GM12891 (cell line): ENCODE measurements at regions not wholly inside any gene's neighbourhood (a gene's known extent, or its start where the extent isn't known, plus 50 kb on each side); places are given as distances from the start of the nearest gene placed in this dataset.

Source experiments
- POLR2A ChIP-seq: IDR thresholded peaks from 2 replicates; pipeline ENCODE4 v1.6.1; 2011; ENCODE audit warnings: low read depth, low read length, control low read depth
- POLR2AphosphoS5 ChIP-seq: IDR thresholded peaks from 2 replicates; pipeline ENCODE4 v1.6.1; 2011; ENCODE audit warnings: low read depth, low read length, control low read depth
- SPI1 ChIP-seq: IDR thresholded peaks from 2 replicates; pipeline ENCODE4 v1.6.1; 2011; ENCODE audit warnings: low read depth, low read length, control low read depth
- TAF1 ChIP-seq: IDR thresholded peaks from 2 replicates; pipeline ENCODE4 v1.6.1; 2011; ENCODE audit warnings: low read depth, low read length, control low read depth

DNA sequence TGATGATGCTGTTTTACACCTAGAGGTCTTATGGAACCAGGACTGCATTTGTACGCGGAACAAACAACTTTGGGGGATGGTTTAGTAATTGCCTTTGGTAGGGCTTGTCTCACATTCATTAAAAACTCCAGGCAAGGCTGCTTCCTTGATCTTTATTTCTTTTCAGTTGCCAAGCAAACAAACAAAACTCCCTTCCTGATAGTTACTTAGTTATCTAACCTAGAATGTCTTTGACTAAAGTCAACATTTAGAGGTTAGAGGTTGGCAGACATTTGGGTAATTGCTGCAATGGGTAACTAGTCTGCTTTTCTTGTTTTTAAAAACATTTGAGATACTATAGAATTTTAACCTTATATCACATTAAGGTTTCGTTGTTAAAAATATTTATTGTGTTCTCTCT, 500.9 kb upstream of the PTBP2 start:
- TF ChIP-seq POLR2A (no peak), SPI1 (no peak), POLR2AphosphoS5 (no peak), TAF1 (no peak)
